SK-N-MC (cell line): ENCODE measurements at regions not wholly inside any gene's neighbourhood (a gene's known extent, or its start where the extent isn't known, plus 50 kb on each side); places are given as distances from the start of the nearest gene placed in this dataset.

ENCODE experiments used
- EZH2 ChIP-seq: fragments of 200-600 bp; sonication (generic); IDR thresholded peaks from one replicate; pipeline ENCODE4 v1.6.1; 2017; ENCODE audit warnings: antibody characterized with exemption
- FOXP2 ChIP-seq: optimal IDR thresholded peaks from 2 replicates; pipeline ENCODE3; 2011; ENCODE audit warnings: mild to moderate bottlenecking, moderate library complexity; ENCODE audit not compliant: insufficient read depth; ENCODE audit errors: extremely low read length, control extremely low read depth
- POLR2AphosphoS5 ChIP-seq: IDR thresholded peaks from 2 replicates; pipeline ENCODE4 v1.6.1; 2012; ENCODE audit warnings: mild to moderate bottlenecking, low read depth, low read length, borderline replicate concordance

GRCh38 chr10:123512901-123513775 lies 153.0 kb upstream of the GPR26 start:
- TF ChIP-seq EZH2 (no peak), POLR2AphosphoS5 (no peak), FOXP2 (no peak)
